Activated T-helper 1 cell treated with anti-CD3 and anti-CD28 coated beads, Interleukin-12 subunit alpha, Interleukin-12 subunit beta, Interleukin-2, Interleukin-4 antibody, amounts not matched to agents 30 ng/mL and 10 ng/mL and 1 ng/mL, durations not matched to agents 14 hours and 24 hours and 36 hours (primary cell): ENCODE measurements at regions not wholly inside any gene's neighbourhood (a gene's known extent, or its start where the extent isn't known, plus 50 kb on each side); places are given as distances from the start of the nearest gene placed in this dataset.
"Not testable (repeated sequence)": the region's sequence is repeated elsewhere in the genome, so short reads cannot be mapped to it uniquely, and the experiment has no call there.

Experiments used
- DNase-seq: peaks from one replicate; pipeline ENCODE4 v3.0.0; 2021; ENCODE audit warnings: low spot score
- H3K27ac Mint-ChIP-seq: one replicate; pipeline ENCODE4 v1.8.0; 2021; ENCODE audit warnings: mild to moderate bottlenecking, mixed read lengths
- H3K27me3 Mint-ChIP-seq: one replicate; pipeline ENCODE4 v1.8.0; 2022; ENCODE audit warnings: mild to moderate bottlenecking, moderate library complexity, mixed read lengths; ENCODE audit not compliant: insufficient read depth
- H3K36me3 Mint-ChIP-seq: one replicate; pipeline ENCODE4 v1.8.0; 2021; ENCODE audit warnings: low read depth, mixed read lengths
- H3K4me1 Mint-ChIP-seq: one replicate; pipeline ENCODE4 v1.8.0; 2021; ENCODE audit warnings: low read depth, mixed read lengths
- H3K4me3 Mint-ChIP-seq: one replicate; pipeline ENCODE4 v1.8.0; 2021; ENCODE audit warnings: mild to moderate bottlenecking, moderate library complexity, mixed read lengths
- H3K9me3 Mint-ChIP-seq: one replicate; pipeline ENCODE4 v1.8.0; 2021; ENCODE audit warnings: mixed read lengths
- intact Hi-C: fragments of 100-400 bp; cut with micrococcal nuclease; formaldehyde crosslinking; loops from one replicate; pipeline ENCODE4 v1.15.1; 2024

DNA sequence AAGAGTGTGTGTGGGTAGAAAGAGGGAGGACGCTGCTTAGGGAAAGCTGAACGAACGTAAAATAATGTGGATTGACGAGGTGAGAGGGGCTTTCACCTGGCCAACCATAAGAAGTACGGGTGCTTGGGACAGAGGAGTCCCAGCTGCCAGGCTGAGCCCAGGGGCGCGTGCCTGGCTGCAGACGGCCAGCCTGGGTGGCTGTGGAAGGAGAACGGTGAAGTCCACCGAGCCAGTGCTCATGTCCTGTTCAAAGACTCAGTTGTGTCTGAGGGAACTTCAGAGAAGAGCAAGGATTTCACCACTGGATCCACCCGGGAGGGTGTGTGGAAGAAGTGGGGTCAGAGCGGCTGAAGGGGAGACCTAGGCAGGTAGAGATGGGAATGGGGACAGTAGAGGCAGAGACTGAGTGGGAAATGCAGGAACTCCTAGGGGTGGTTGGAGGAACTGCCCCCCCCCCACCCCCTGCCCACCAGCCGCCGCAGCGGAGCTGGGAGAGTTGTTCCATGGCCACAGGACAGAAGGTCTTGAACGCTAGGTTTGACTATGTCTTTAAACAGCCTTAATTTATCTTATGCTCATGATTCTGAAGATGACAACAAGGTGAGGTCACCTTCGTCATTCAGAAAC lies 68.1 kb upstream of the TBXT start:
- Mint-ChIP-seq H3K27ac (no peak overlapping the region), H3K4me1 (peaks cover 15% of the 10 kb centered on the region), H3K4me3 (no peak overlapping the region), H3K9me3 (no peaks in the 10 kb centered on the region), H3K27me3 (peaks cover 35% of the 10 kb centered on the region), H3K36me3 (no peaks in the 10 kb centered on the region)
- no peak for DNase-seq
- intact Hi-C loops: loop anchor here (1.0 kb wide), 1 partner anchor 9 kb away; no protein-coding TSS in a partner anchor

GRCh38 chr6:166231181-166231580 lies 63.5 kb upstream of the TBXT start:
- DNase-seq, intact Hi-C loops, H3K36me3 Mint-ChIP-seq, H3K4me3 Mint-ChIP-seq, H3K27ac Mint-ChIP-seq, H3K9me3 Mint-ChIP-seq: not testable (repeated sequence)
- H3K4me1 Mint-ChIP-seq: peaks cover 20% of the 10 kb centered on the region
- H3K27me3 Mint-ChIP-seq: peaks cover 22% of the 10 kb centered on the region

DNA sequence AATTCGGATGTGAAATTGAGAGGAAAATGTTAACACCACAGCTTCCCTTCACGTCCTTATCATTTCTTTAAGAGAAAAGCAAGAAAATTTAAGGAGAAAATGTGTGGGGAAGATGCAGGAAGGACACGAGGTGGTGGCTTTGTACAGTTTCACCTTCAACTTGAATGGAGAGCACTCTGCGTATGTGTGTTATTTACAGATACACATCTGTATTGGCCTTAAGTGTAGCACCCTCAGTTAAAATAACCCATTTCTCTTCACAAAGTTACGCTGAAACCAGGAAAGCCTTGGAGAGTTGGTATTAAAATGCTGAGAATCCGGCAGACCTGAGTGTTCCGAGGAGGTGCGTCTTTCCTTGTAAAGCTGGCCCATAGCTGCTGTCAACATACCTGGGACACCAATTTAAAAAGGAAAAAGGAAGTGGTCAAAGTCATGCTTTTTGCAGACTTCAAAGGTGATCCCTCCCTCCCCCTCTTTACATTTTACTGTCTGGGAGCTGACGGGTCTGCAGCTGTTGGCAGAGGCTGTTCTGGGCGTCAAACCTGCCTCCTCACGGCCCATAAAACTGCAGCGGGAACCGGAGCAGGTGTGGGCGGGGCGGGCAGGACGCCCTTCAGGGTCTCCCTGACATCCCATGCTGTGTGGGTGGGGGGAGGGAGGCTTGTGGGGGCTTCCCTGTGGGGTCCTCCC lies 61.3 kb upstream of the TBXT start:
- Mint-ChIP-seq H3K9me3 (no peaks in the 10 kb centered on the region), H3K4me1 (peaks cover 10% of the 10 kb centered on the region), H3K36me3 (no peaks in the 10 kb centered on the region), H3K27me3 (peaks cover 27% of the 10 kb centered on the region), H3K4me3 (no peak overlapping the region), H3K27ac (no peak overlapping the region)
- intact Hi-C loops: no loop called here
- no peak for DNase-seq

GRCh38 chr6:166228425-166228824 lies 60.8 kb upstream of the TBXT start:
- intact Hi-C loops: no loop called here
- Mint-ChIP-seq H3K27me3 (peaks cover 33% of the 10 kb centered on the region), H3K4me3 (no peak overlapping the region), H3K4me1 (peaks cover 10% of the 10 kb centered on the region), H3K27ac (no peak overlapping the region), H3K9me3 (no peaks in the 10 kb centered on the region), H3K36me3 (no peaks in the 10 kb centered on the region)
- no peak for DNase-seq

DNA sequence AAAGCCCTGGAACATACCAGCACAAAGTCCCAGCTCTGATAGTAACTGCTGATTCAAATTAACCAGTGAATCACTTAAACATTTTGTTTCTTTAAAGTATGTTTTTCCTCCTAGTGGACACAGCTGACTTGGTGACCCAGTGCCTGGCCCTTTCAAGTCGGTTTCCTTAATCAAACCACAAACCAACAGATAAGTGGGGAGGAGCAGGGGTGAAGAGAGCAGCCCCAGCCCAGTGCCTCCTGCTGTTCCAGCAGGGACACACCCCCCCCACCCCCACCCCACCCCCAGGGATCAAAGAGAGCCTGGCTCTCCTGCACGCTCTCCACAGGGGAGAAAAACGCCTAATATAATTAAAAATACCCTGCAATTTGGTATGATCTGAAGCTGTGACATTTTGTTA lies 55.4 kb upstream of the TBXT start:
- DNase-seq: no peak
- peaks cover 34% of the 10 kb centered on the region for H3K27me3 Mint-ChIP-seq
- no peak overlapping the region for H3K4me3 Mint-ChIP-seq
- H3K9me3 Mint-ChIP-seq: no peaks in the 10 kb centered on the region
- peaks cover 6% of the 10 kb centered on the region for H3K4me1 Mint-ChIP-seq
- H3K36me3 Mint-ChIP-seq: no peaks in the 10 kb centered on the region
- intact Hi-C loops: no loop called here
- H3K27ac Mint-ChIP-seq: no peak overlapping the region

DNA sequence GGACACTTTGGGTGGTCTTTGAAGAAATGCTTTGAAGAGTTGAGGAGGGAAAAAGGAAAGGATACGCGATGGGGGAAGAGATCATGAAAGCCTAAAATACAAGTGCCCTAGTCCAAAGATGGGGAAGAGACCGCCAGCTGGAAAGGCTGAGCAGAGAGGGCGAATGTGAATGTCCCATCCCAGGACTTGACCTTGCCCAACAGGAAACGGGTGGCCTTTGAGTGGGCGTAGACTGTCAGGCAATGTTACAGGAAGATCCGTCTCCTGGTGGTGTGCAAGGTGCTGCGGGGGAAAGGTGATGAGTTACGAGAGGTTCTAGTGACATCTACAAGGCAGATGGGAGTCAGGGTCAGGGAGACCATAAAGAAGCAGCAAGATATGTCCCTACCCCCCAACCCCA lies 55.0 kb upstream of the TBXT start:
- no peaks in the 10 kb centered on the region for H3K36me3 Mint-ChIP-seq
- H3K27ac Mint-ChIP-seq: no peak overlapping the region
- peaks cover 6% of the 10 kb centered on the region for H3K4me1 Mint-ChIP-seq
- DNase-seq: no peak
- H3K4me3 Mint-ChIP-seq: no peak overlapping the region
- intact Hi-C loops: no loop called here
- H3K9me3 Mint-ChIP-seq: no peaks in the 10 kb centered on the region
- H3K27me3 Mint-ChIP-seq: peaks cover 31% of the 10 kb centered on the region

DNA sequence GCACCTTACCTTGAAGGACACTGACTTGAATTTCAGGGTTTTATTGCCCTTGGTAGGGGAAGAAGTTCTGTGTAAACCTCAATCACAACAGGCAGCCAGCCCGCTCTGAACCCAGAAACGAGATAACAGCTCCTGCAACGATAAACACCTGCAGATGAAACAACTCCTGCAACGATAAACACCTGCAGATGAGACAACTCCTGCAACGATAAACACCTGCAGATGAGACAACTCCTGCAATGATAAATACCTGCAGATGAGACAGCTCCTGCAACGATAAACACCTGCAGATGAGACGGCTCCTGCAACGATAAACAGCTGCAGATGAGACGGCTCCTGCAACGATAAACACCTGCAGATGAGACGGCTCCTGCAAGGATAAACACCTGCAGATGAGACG lies 54.0 kb upstream of the TBXT start:
- Mint-ChIP-seq H3K4me1 (peaks cover 6% of the 10 kb centered on the region), H3K27me3 (peaks cover 28% of the 10 kb centered on the region), H3K9me3 (no peaks in the 10 kb centered on the region), H3K36me3 (no peaks in the 10 kb centered on the region), H3K4me3 (no peak overlapping the region), H3K27ac (no peak overlapping the region)
- DNase-seq: no peak
- intact Hi-C loops: no loop called here

DNA sequence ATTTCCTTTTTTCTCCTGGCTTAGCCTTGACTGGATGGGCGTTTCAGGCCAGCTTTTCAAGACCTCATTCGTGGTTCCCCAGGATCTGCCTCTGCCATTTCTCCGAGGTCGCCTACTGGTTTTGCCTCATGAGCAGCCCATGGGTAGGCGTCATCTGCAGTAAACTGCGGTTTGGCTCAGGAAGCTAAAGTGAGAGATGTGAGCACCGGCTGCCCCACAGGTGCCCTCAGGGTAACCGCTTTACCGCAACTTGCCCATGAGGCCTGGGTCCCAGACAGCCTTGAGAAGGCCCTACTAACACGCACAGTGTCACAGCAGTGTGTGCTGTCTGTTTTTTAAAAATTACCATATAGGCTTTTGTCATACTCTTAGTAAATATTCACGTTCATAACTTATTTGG lies 53.4 kb upstream of the TBXT start:
- no peaks in the 10 kb centered on the region for H3K9me3 Mint-ChIP-seq
- peaks cover 6% of the 10 kb centered on the region for H3K4me1 Mint-ChIP-seq
- peaks cover 27% of the 10 kb centered on the region for H3K27me3 Mint-ChIP-seq
- intact Hi-C loops: no loop called here
- DNase-seq: no peak
- no peak overlapping the region for H3K27ac Mint-ChIP-seq
- H3K4me3 Mint-ChIP-seq: no peak overlapping the region
- H3K36me3 Mint-ChIP-seq: no peaks in the 10 kb centered on the region
